GM12891 (cell line): ENCODE measurements at regions not wholly inside any gene's neighbourhood (a gene's known extent, or its start where the extent isn't known, plus 50 kb on each side); places are given as distances from the start of the nearest gene placed in this dataset.

ENCODE experiments used
- POLR2A ChIP-seq: IDR thresholded peaks from 2 replicates; pipeline ENCODE4 v1.6.1; 2011; ENCODE audit warnings: low read depth, low read length, control low read depth
- POLR2AphosphoS5 ChIP-seq: IDR thresholded peaks from 2 replicates; pipeline ENCODE4 v1.6.1; 2011; ENCODE audit warnings: low read depth, low read length, control low read depth
- POU2F2 ChIP-seq: IDR thresholded peaks from 2 replicates; pipeline ENCODE4 v1.6.1; 2011; ENCODE audit warnings: low read depth, mild to moderate bottlenecking, control low read depth, low read length, moderate library complexity
- SPI1 ChIP-seq: IDR thresholded peaks from 2 replicates; pipeline ENCODE4 v1.6.1; 2011; ENCODE audit warnings: low read depth, low read length, control low read depth
- TAF1 ChIP-seq: IDR thresholded peaks from 2 replicates; pipeline ENCODE4 v1.6.1; 2011; ENCODE audit warnings: low read depth, low read length, control low read depth

GRCh38 chr21:35748678-35749314 lies 311.5 kb downstream of the SETD4 start:
- TF ChIP-seq POLR2AphosphoS5 (no peak), POLR2A (no peak), POU2F2 (no peak), SPI1 (no peak), TAF1 (no peak)
